ENCODE measurements at regions not wholly inside any gene's neighbourhood (a gene's known extent, or its start where the extent isn't known, plus 50 kb on each side); places are given as distances from the start of the nearest gene placed in this dataset.
A peak's percentile ranks its signal among the peaks of the same experiment; 100 is the strongest.
"Not testable (repeated sequence)": the region's sequence is repeated elsewhere in the genome, so short reads cannot be mapped to it uniquely, and the experiment has no call there.

DNA sequence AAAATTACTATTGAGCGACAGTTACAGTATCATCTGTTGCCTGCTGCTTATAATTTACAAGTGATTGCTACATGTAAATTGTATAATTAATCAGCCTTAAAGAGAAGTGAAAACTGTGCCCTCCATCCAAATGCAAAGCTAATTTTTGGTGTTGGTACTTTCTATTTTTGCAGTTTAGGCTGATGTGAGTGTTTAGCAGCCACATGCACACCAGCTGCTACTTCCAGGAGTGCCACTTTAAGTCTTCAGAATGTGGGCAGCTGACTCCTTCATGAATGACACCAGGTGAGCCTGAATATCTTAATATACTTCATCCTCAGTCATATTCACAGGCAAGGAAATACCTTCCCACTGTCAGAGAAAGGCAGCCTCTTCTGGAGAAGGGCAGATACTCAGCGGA lies 149.8 kb upstream of the RASGEF1B start:
- no peak for DNase-seq

DNA sequence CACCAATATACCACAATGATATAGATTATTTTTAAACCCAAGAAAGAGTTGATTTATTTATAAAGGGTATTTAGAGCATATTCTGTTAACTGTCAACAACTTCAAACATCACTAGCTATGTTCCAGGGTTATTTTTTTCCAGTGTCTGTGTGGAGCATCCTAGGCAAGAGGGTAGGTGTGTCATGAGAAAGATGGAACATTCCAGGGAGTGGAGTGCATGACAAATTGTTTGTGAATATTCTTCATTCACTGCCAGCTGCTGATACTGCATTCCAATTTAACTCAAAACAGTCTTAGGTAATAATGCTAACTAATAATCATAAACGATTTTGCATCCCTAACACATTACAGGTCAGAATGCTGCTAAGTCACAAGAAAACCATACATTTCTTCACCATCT lies 148.7 kb upstream of the RASGEF1B start:
- DNase-seq: no peak

DNA sequence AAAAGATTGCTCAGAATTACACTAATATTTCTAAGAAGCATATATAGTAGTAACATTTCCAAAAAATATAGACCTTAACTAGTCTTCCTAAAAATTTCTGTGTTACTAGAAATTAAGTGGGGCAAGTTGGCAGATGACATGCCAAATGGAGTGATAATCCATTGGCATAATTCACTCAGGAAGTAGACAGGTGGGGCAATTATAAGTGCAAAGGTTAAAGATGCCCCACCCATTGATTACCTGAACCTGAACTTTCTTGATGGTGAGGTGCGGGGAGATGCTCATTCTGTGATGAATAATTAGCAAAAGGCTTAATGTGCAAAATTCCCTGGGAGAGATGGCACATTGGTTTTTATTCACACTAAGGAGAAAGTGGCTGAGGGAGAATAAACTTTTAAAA lies 145.8 kb upstream of the RASGEF1B start:
- DNase-seq: no peak

DNA sequence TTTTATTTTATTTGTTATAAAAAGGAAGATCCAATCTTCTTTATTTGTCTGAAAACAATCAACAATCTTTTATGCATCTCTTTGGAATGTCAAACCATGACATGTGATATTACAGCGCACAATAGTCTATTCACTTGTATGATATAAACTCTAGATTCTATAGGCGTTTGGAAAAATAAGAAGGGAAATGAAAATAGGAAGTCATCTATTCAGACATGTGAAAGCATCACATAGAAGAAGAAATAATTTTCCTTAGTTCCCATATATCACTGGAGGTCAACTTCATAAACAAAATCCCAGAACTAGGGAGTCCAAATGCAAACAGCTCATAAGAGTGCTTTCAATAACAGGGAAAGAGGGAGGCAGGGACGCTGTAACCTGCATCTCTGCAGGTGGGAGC lies 139.5 kb upstream of the RASGEF1B start:
- DNase-seq: no peak

DNA sequence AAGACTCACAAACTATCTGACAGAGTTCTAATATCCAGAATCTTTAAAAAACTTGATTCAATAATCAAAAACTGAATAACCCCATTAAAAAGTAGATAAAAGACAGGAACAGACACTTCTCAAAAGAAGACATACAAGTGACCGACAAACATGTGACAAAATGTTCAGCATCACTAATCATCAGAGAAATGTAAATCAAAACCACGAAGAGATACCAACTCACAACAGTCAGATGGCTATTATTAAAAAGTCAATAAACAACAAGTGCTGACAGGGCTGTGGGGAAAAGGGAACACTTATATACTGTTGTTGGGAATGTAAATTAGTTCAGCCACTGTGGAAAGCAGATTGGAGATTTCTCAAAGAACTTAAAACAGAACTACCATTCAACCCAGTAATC lies 138.1 kb upstream of the RASGEF1B start:
- DNase-seq: no peak

DNA sequence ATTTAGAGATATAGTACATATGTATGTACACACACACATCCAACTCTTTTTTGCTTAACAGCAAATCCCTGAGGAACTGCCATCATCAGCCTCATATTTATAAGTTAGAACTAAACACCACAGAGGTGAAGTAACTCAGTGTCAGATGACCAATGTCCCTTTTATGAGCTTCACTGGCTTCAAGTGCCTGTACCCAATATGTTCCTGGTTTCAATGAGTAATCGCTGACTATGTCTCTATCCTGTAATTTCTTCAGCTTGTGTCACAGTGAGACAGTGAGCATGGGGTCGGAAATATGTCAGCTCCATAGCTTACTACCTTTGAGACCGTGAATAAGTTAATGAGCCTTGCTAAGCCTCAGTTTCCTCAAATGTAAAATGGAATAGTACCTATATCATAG lies 136.2 kb upstream of the RASGEF1B start:
- DNase-seq: no peak

DNA sequence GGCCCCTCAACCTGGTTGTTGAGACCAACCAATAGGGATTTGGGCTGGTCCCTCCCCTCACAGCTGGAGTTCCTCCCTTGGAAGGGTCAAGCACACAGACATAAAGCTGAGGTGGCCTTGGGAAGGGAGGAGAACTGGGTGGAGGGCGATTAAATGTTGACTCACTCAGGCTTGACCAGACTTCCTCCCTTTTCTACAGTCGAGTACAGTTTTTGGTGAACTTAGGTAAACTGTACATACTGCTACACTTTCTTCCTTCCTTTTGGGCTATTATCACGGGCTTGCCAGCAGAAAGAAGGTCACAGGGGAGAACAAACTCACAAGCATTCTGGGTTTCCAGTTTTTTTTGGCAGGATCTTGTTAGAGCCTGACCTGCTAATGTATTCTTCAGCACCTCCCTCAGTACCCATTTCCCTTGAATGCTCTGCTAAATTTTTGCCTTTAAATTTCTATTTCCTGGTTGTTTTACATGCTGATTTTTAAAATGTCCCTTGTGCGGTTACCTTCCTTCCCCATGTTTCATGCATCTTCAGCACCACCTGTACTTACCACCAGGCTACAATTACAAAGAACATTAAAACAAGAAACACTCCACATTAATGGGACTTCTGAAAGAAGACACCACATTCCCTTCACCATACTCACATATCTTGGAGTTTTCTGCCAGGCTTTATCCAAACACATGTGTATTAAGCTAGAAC lies 135.2 kb upstream of the RASGEF1B start:
- no peak for DNase-seq

DNA sequence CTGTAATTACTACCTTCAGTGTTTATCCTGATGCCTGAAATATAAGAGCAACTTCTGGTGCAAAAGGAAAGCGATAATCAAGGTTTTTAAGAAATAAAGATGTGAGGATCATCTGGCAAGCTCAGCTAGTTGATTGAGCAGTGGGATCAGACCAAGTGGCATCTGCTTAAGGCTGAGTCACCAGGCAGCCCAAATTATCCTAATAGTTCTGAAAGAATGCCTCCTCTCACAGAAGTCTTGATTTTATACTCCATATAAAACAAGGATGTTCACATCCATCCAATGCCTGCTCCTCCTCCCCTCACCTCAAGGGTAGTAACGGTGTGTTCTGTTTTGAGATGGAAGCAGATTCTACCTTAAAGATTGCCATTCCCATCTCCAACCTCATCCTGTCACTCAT lies 134.5 kb upstream of the RASGEF1B start:
- no peak for DNase-seq

DNA sequence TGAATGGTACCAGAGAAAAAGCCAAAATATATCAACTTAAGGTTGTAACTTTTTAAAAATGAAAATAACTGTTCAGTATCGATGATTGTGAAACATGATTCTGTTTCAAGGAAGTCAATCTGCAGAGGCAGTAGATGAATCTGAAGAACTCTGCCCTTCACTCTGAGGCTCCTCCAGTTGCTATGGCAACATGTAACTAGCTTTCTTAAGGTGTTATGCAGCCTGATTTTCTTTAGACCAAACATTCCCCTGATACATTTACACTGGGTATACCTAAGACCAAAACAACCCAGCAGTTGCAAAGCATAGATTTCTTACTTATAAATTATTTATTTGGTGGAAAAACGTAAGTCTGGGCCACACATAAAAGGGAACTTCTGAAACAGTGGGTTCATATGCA lies 133.6 kb upstream of the RASGEF1B start:
- DNase-seq: no peak

DNA sequence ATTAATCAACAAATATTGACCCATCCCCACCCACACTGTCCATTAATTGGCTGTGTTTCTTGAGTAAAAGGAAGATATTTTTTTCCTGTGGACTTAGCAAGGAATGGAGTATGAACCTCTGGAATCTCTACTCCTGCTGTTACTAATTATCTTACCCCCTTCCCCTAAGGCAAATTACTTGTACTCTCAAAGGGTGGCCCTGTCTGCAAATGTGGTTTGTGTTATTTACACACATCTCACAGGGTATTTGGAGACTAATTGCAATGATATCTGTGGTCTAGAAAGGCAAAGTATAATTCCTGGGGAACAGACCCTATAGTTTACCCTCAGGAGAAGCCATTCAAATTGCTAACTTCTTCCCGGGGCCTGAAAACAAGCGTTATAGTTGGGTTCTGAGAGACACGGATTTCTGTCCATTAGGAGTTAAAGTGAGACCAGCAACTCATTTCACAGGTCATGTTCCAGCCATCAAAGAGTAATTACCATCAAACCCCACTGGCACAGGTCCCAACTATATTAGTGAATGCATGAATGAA lies 133.0 kb upstream of the RASGEF1B start:
- no peak for DNase-seq

DNA sequence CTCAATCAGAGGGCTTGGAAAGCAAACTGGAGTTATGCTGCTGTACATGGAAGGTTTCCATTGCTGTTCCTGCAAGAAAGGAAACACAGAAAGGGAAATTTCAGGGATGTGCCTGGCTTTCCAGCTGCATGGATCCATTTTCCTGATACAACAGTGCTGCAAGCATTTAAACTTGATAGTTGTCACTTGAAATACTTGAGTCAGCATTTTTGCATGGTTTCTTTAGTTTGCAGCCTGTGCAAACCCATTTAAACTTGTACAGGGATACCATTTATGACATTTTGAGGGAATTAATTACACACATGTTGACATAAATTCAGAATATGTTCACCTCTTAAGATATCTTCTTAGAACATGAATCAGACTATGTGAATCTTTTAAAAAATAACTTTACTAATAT lies 131.1 kb upstream of the RASGEF1B start:
- no peak for DNase-seq

DNA sequence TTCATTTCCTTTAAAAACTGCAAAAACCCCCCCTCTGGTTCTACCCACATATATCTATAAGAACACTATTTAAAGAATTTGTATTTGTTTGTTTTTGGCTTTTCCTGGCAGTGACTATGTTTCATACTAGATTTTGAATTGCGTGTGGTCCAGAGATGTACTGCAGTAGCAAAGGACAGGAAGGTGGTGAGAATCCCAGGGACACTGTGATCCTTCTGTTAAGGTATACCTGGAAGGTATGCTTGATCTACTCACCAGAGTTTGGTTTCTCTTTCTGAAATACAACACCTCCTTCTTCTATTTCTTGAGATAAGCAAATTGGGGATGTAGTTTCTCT lies 129.6 kb upstream of the RASGEF1B start:
- no peak for DNase-seq

DNA sequence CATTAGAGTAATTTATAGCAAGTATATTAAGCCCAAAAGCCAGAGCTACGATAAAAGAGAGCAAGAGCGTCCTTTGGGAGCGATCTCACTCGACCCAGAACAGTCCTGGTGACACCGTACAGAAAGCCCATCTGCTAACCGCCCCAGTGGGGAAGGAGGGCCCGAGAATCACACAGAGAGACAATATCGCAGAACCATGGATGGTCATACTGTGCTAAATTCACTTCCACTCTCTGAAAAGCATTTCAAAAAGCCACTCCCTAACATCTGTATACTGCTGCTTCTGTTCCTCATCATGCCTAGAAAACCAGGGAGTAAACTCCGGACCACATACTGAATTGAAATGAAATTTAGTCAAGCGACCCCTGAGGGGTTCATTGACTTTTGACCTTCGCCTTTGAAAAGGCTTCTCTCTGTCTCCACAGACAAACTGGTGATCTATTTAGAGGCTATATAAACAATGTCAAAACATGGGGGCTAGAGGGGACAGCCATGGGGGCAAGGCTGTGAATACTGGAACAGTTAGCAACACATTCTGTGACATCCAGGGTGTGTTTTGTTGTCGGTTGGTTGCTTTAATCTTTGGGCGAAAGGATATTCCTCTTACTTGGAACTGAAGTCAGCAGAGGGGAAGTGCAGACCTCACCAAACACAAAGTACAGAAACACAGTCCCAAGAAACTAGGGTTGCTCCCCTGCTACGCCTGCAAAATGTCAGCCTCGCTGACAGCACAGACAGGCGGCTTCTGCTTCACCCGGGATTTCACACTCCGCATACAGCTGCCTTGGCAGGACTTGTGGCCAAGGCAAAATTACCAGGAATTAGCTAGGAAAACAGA lies 129.0 kb upstream of the RASGEF1B start:
- peak; percentile 57 for DNase-seq

DNA sequence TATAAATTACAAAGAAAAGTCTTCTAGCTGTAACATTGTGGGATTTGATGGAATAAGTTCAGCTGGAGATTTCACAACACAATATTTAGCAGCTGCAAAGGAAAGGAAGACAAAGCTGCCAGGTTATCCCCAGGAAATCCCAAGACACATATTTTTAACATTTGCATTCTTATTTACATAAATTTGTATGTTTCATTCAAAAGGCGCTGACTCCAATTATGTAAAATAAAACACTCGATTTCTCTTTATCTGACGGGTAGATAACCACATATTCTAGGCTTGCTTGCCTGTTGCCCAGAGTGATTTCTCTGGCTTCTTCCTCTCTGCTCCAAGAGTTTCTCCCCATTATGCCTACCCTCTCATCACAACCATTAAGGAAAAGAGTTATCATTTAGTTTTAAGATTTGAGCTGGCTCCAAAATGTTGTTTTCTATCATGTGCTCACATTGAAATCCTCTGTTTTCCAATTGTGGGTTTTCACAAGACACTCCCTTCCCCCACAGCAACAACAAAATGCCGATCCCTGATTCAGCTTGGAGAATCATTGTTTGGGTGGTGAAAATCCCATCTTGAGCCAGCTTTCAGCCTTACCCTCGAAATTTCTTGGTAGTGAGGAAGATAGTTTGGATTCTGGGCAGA lies 128.2 kb upstream of the RASGEF1B start:
- peak; percentile 67 for DNase-seq

DNA sequence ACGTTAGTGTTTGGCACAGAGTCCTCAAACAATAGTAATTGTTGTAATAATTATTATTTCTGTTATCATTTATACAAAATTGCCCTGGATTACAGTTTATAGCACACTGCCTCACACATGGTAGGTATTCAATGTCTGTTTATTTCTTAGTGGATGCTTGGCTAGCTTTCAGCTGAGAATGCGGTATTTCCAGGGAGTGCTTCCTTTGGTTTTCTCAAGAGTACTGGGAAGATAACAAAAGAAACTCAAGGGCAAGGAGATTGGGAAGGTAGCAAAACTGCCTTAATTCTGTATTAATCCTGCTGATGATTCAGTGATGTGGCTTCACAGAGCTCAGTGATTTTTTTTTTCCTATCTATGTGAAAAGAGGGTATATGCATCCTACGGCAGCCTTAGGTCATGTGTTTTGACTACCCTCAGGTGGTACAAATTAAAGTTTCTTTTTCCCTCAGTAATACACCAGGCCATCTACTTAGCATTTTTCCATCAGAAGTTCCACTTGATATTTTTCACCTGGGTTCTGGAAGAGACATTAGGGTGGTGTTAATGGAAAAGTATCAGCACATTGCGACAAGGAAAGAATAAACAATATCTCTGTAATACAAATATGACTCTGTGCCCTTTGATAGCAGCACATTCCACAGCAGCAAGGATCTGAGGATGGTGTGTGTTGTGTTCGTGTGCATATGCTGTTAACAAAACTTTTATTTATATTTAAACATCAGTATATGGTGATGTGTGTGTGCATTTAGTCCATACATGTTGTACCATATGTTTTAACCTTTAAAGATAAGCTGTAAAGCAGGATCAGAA lies 124.3 kb upstream of the RASGEF1B start:
- no peak for DNase-seq

DNA sequence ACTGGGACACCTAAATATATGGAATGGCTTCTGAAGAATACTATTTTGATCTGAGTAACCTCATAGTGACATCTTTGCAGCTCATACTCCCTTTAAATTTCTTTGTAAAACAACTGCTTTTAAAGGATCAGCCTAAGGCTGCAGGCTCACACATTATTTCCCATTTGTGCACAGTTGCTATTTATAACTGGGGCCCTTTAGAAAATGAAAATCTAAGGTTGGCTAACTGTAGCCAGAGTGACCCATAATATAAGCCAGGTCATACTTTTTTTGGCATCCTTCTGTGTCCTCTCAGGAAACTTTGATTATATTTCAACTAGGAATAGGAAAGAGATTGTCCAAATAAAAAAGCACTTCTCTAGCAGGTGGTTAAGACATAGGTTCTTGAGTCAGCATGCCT lies 123.6 kb upstream of the RASGEF1B start:
- no peak for DNase-seq

DNA sequence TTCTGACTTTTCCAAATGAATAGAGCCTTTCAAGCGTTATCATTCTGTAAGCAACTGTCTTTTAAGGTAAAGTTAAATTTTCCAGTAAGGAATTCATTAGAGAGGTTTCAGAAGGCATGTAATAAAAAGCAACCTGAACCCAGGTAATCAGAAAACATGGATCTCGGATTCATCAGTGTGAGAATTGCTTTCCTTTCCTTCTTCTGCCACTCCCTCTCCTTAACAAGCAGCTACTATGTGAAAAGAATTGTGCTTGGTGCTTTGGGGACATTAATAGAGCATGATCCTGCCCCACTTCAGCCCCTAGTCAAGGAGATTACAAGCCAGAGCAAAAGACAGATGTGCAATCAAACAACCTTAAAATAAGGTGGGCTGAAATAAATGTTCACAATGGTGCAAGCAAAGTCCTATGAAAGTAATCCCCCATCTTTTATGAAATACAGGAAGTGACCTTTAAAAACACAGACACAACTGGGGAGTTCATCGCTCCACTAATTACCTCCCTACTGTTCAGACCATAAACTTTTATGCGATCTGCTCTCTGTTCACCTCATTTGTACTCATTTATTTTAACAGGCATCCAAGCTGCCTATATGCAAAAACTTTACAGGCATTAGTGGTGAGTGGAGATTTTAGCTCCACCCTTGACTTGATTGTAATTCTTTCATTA lies 122.9 kb upstream of the RASGEF1B start:
- DNase-seq: no peak

DNA sequence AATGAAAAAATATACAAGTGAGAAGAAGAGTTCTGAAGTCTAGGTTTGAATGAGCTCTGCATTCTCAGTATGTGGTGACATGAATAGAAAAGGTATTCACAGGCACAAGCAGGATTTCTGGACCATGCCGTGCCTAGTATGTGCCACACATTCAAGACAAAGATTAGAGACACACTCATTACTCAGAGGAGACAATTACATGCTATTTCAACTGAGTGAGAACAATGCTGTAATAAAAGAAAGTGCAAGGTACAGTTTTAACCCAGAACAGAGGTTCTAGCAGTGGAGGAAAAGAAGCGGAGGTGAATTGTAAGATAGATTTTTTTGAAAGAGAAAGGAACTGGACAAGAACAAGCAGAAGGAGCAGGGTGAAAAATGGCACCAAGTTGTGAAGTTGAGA lies 121.0 kb upstream of the RASGEF1B start:
- DNase-seq: no peak

DNA sequence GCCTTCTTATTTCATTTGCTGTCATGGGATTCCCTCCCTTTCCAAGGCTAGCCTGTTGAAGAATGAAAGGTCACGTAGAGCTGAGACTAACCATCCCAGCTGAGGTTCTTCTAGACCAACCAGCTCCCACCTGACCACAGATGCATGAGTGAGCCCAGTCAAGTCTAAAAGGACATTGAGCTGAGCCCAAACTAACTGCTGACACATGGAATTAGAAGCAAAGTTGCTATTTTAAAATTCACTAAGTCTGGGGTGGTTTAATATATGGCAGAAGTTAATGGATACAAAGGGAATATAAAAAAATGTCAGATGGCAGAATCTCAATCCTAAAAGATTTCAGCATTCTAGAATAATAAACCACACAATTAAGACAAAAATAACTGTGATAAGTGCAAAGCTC lies 118.9 kb upstream of the RASGEF1B start:
- no peak for DNase-seq

DNA sequence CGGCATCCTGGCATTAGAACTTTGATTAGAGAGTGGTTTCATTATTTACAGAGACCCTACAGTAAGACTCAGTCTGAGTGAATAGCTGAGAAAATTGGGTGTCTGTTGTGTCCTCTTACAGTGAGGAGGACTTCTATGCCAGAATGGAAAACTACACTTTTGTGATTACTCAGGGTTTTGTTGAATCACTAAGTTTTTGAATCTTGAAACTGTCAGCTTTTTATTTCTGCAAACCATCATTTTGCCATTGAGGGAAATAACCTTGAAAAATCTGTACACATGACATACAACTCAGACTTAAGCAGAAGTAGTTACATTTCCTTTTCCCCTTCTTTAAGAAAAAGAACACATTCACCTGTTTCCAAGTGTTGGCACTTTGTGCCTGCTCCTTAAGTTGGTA lies 117.6 kb upstream of the RASGEF1B start:
- no peak for DNase-seq

DNA sequence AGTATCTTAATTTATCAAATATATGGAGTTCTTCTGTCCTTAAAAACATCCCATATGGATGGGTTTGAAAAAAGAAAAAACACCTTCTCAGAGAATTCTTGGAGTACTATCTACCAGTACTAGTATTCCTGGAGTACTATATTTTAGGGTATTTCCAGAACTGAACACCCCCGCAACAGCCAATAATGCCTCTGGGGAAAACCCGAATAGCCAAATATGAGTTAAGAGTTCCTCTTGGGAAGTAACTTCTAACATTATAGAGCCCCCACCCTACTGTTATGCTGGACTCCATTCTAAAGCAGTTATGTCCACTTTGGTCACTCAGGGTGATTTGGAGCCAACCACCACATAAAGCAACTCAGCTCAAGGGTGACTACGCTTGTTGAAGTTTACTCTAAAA lies 115.0 kb upstream of the RASGEF1B start:
- DNase-seq: no peak

DNA sequence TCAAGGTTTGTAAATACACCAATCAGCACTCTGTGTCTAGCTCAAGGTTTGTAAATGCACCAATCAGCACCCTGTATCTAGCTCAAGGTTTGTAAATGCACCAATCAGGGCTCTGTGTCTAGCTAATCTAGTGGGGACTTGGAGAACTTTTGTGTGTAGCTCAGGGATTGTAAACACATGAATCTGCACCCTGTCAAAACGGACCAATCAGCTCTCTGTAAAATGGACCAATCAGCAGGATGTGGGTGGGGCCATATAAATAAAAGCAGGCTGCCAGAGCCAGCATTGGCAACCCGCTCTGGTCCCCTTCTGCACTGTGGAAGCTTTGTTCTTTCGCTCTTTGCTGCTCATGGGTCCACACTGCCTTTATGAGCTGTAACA lies 109.3 kb upstream of the RASGEF1B start:
- not testable (repeated sequence) for DNase-seq
